HT-29 (cell line): ENCODE measurements at regions not wholly inside any gene's neighbourhood (a gene's known extent, or its start where the extent isn't known, plus 50 kb on each side); places are given as distances from the start of the nearest gene placed in this dataset.

Experiments used
- DNase-seq: peaks from one replicate; pipeline ENCODE4 v3.0.0-alpha.2; 2015; ENCODE audit warnings: low spot score

GRCh38 chr14:56918849-56919574 lies 108.7 kb upstream of the OTX2 start:
- DNase-seq: no peak

GRCh38 chr14:56905282-56905681 lies 95.0 kb upstream of the OTX2 start:
- DNase-seq: no peak

GRCh38 chr14:56903304-56903969 lies 93.2 kb upstream of the OTX2 start:
- DNase-seq: no peak

GRCh38 chr14:56902385-56902784 lies 92.1 kb upstream of the OTX2 start:
- no peak for DNase-seq

GRCh38 chr14:56900726-56901125 lies 90.4 kb upstream of the OTX2 start:
- no peak for DNase-seq

- no peak for DNase-seq
These were observed 89.5 kb upstream of the OTX2 start for GRCh38 chr14:56899829-56900228.

- no peak for DNase-seq
These were observed 86.6 kb upstream of the OTX2 start for GRCh38 chr14:56896922-56897321.

- no peak for DNase-seq
These were observed 86.0 kb upstream of the OTX2 start for GRCh38 chr14:56896231-56896630.

GRCh38 chr14:56895154-56895553 lies 84.9 kb upstream of the OTX2 start:
- no peak for DNase-seq

- no peak for DNase-seq
These were observed 84.3 kb upstream of the OTX2 start for GRCh38 chr14:56894591-56894991.

- no peak for DNase-seq
These were observed 82.7 kb upstream of the OTX2 start for GRCh38 chr14:56892959-56893358.

- no peak for DNase-seq
These were observed 80.9 kb upstream of the OTX2 start for GRCh38 chr14:56891226-56891625.

GRCh38 chr14:56889705-56890104 lies 79.4 kb upstream of the OTX2 start:
- DNase-seq: no peak

GRCh38 chr14:56888274-56888673 lies 78.0 kb upstream of the OTX2 start:
- DNase-seq: no peak

- no peak for DNase-seq
These were observed 76.9 kb upstream of the OTX2 start for GRCh38 chr14:56887216-56887615.

GRCh38 chr14:56886471-56887062 lies 76.3 kb upstream of the OTX2 start:
- no peak for DNase-seq

- no peak for DNase-seq
These were observed 75.5 kb upstream of the OTX2 start for GRCh38 chr14:56885825-56886224.

- no peak for DNase-seq
These were observed 74.3 kb upstream of the OTX2 start for GRCh38 chr14:56884617-56885016.

GRCh38 chr14:56881181-56881580 lies 70.9 kb upstream of the OTX2 start:
- DNase-seq: no peak

GRCh38 chr14:56878766-56879165 lies 68.5 kb upstream of the OTX2 start:
- DNase-seq: no peak

- DNase-seq: no peak
These were observed 64.9 kb upstream of the OTX2 start for GRCh38 chr14:56875104-56875675.

- peak; percentile 47 for DNase-seq
These were observed 64.1 kb upstream of the OTX2 start for GRCh38 chr14:56874375-56874774.

GRCh38 chr14:56870336-56870735 lies 60.1 kb upstream of the OTX2 start:
- no peak for DNase-seq
